OCI-LY3 (cell line): ENCODE measurements at regions not wholly inside any gene's neighbourhood (a gene's known extent, or its start where the extent isn't known, plus 50 kb on each side); places are given as distances from the start of the nearest gene placed in this dataset.

Experiments used
- EZH2phosphoT487 ChIP-seq: fragments of 200-600 bp; shearing (Covaris generic); IDR thresholded peaks from 2 replicates; pipeline ENCODE4 v1.6.1; 2018; ENCODE audit warnings: antibody characterized with exemption, mixed run types, low read depth
- TF ChIP-seq, protein P1 (sequence below): fragments of 200-600, 300-600 bp; sonication (generic); IDR thresholded peaks from 2 replicates; pipeline ENCODE4 v1.5.1; 2014; ENCODE audit warnings: antibody characterized with exemption, low read length, low read depth

DNA sequence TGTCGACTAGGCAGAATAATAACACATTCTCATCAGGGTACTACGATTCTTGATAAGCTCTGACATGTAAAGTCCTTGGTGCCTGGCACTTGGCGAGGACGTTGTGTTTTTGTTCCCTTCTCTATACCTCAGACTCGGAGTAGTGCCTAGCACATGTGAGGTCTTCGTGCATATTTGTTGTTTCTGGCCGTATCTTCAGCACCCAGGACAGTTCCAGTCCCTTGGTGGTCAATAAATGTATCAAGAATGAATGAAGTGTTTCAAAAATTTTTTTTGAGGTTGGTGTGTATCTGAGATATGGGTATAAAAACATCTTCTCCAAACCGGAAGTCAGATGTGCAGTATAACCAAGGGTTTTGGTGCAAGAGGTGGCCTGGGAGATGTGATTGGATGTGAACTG, 198.2 kb downstream of the AACS start:
- TF ChIP-seq, protein P1, sequence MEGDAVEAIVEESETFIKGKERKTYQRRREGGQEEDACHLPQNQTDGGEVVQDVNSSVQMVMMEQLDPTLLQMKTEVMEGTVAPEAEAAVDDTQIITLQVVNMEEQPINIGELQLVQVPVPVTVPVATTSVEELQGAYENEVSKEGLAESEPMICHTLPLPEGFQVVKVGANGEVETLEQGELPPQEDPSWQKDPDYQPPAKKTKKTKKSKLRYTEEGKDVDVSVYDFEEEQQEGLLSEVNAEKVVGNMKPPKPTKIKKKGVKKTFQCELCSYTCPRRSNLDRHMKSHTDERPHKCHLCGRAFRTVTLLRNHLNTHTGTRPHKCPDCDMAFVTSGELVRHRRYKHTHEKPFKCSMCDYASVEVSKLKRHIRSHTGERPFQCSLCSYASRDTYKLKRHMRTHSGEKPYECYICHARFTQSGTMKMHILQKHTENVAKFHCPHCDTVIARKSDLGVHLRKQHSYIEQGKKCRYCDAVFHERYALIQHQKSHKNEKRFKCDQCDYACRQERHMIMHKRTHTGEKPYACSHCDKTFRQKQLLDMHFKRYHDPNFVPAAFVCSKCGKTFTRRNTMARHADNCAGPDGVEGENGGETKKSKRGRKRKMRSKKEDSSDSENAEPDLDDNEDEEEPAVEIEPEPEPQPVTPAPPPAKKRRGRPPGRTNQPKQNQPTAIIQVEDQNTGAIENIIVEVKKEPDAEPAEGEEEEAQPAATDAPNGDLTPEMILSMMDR = no peak
- TF ChIP-seq EZH2phosphoT487 = no peak
